Brain microvascular endothelial cell (primary cell): ENCODE measurements at regions not wholly inside any gene's neighbourhood (a gene's known extent, or its start where the extent isn't known, plus 50 kb on each side); places are given as distances from the start of the nearest gene placed in this dataset.
"Not testable (repeated sequence)": the region's sequence is repeated elsewhere in the genome, so short reads cannot be mapped to it uniquely, and the experiment has no call there.

Experiments
- DNase-seq: peaks from one replicate; pipeline ENCODE4 v3.0.0-alpha.2; 2020
- H3K27ac ChIP-seq: fragments of 250-450 bp; sonication (Bioruptor Pico); 2 replicates; pipeline ENCODE4 v1.5.1; 2020; ENCODE audit warnings: mild to moderate bottlenecking, moderate library complexity
- H3K27me3 ChIP-seq: fragments of 250-450 bp; sonication (Bioruptor Pico); replicated peaks from 2 replicates; pipeline ENCODE4 v1.5.1; 2020; ENCODE audit warnings: mild to moderate bottlenecking
- H3K36me3 ChIP-seq: fragments of 250-450 bp; sonication (Bioruptor Pico); replicated peaks from 2 replicates; pipeline ENCODE4 v1.5.1; 2020; ENCODE audit warnings: mild to moderate bottlenecking
- H3K4me3 ChIP-seq: 2 replicates; pipeline ENCODE4 v1.5.1; 2011; ENCODE audit warnings: low read depth, mild to moderate bottlenecking, control low read depth, low read length, moderate library complexity
- CTCF ChIP-seq: IDR thresholded peaks from 2 replicates; pipeline ENCODE4 v1.5.1; 2011; ENCODE audit warnings: low read depth, mild to moderate bottlenecking, moderate library complexity, low read length, control low read depth, inconsistent platforms; ENCODE audit errors: missing control alignments
- in situ Hi-C: cut with HindIII; loops from 2 replicates; pipeline ENCODE4 v1.10.0; 2017; ENCODE audit warnings: low sequenced_read_pairs, low pct_ligation_motif_present

- no peaks in the 10 kb centered on the region for H3K36me3 ChIP-seq
- no peaks in the 10 kb centered on the region for H3K27me3 ChIP-seq
- TF ChIP-seq CTCF = no peak
- no peak overlapping the region for H3K4me3 ChIP-seq
- in situ Hi-C loops = no loop called here
- DNase-seq = no peak
- no peak overlapping the region for H3K27ac ChIP-seq
Observed at GRCh38 chr9:82761956-82762355, 301.0 kb downstream of the RASEF start.

- no peaks in the 10 kb centered on the region for H3K27me3 ChIP-seq
- H3K27ac ChIP-seq = no peak overlapping the region
- in situ Hi-C loops = no loop called here
- H3K4me3 ChIP-seq = no peak overlapping the region
- TF ChIP-seq CTCF = no peak
- H3K36me3 ChIP-seq = no peaks in the 10 kb centered on the region
- DNase-seq = no peak
Observed at GRCh38 chr9:82763656-82764055, 299.3 kb downstream of the RASEF start.

GRCh38 chr9:82764061-82764668 is 298.8 kb downstream of the RASEF start:
- no peak for TF ChIP-seq CTCF
- DNase-seq = no peak
- in situ Hi-C loops = no loop called here
- H3K27ac ChIP-seq = no peak overlapping the region
- H3K4me3 ChIP-seq = no peak overlapping the region
- no peaks in the 10 kb centered on the region for H3K36me3 ChIP-seq
- H3K27me3 ChIP-seq = no peaks in the 10 kb centered on the region

- H3K36me3 ChIP-seq, DNase-seq, in situ Hi-C loops, H3K4me3 ChIP-seq, H3K27ac ChIP-seq, H3K27me3 ChIP-seq: not testable (repeated sequence)
Observed at GRCh38 chr9:82774707-82775231, 288.2 kb downstream of the RASEF start.

GRCh38 chr9:82776508-82776907 is 286.4 kb downstream of the RASEF start:
- in situ Hi-C loops = no loop called here

GRCh38 chr9:82777366-82777765 is 285.6 kb downstream of the RASEF start:
- no peak for TF ChIP-seq CTCF
- Histone ChIP-seq H3K27me3 (no peaks in the 10 kb centered on the region), H3K36me3 (no peaks in the 10 kb centered on the region), H3K27ac (no peak overlapping the region), H3K4me3 (no peak overlapping the region)
- DNase-seq = no peak
- in situ Hi-C loops = no loop called here

More at GRCh38 chr9:82776508-82776907, 286.4 kb downstream of the RASEF start:
- Histone ChIP-seq H3K4me3 (no peak overlapping the region), H3K27me3 (no peaks in the 10 kb centered on the region), H3K27ac (no peak overlapping the region), H3K36me3 (no peaks in the 10 kb centered on the region)
- TF ChIP-seq CTCF = no peak
- DNase-seq = no peak

- H3K27ac ChIP-seq, H3K4me3 ChIP-seq, H3K27me3 ChIP-seq, DNase-seq, in situ Hi-C loops, H3K36me3 ChIP-seq: not testable (repeated sequence)
Observed at GRCh38 chr9:82778923-82779322, 284.0 kb downstream of the RASEF start.
